ENCODE measurements at regions not wholly inside any gene's neighbourhood (a gene's known extent, or its start where the extent isn't known, plus 50 kb on each side); places are given as distances from the start of the nearest gene placed in this dataset.

DNA sequence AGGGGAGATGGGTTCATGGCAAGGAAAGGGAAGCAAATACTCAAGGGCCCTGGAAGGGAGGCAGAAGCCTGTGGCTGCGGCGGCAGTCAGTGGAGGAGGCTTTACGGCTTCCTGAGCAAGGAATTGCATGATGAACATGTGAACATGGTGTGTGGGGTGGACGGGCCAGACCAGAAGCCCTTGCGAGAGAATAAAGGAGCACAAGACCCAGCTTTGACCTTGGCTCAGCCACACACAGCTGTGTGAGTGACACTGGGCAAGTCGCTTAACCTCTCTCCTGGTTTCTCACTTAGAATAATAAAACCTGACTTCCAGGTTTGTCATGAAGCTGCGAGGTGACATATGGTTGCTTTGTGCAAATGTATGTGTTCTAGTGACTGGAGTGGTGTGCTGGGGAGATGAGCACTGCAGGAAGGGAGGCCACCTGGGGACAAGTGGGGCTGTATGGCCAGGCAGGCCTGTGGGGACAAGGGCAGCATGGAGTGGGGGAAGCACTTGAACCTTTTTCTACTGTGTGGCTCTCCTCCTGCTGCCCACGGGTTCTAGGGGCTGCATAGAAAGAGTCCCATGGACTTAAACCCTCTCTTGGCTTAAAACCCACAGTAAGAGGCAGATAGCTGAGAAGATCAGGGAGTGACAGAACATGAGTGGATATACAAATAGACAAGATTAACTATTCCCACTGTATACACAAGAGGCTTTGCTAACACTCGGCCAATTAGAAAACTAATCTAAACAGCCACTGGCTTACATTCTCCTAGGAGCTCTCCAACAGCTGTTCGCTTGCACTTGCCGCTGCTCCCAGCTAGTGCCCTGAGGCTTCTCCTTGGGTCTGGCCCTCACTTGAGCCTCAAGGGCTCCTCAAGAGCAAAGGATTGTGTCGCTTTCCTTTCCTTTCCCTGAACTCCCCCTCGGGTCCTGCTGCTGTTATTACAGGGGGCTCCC is 67.3 kb upstream of the CDON start:
- DNase-seq (ENCODE audit: low read depth): no peak

DNA sequence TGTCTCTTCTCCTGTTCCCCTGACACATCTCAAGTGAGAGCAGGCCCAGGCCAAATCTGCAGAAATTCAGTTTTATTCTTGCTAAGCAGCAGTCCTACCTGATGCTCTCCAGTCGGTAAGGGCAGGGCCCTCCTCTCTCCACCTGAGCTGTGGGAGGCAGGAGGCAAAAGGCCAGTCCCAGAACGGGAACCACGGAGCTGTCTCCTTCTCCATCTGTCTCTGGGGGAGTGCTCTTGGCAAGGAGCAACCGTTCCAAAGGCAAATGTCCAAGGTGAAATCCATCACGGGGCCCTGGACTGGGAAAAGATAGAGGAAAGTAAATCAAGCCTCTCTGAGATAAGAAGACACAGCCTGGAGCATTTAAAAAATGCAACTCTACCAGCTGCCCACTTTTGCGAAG is 65.2 kb upstream of the CDON start:
- no peak for DNase-seq (ENCODE audit: low read depth)

- DNase-seq (ENCODE audit: low read depth): no peak
These were observed 64.7 kb upstream of the CDON start for GRCh38 chr11:126127284-126127845.

DNA sequence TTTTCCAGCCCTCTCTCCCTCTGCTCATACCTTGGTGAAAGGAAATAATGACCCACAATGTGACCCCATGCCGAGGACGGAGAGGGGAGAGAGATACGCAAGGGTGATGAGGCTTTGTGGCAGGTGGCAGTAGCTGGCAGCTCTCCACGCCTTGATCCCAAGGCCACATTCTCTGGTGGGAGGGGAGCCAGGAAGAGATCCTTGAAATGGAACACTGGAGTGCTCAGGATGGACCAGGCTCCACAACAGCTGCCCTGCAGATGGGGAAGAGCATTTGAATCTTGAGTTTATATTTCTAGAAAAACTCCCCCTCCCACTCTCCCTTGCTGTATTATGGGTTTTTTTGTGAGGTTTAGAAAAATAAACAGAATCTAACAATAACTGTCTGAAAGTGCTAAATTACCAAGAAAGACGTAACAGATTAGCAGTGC is 61.6 kb upstream of the CDON start:
- peak; percentile 86 for DNase-seq (ENCODE audit: low read depth)

GRCh38 chr11:126123686-126124085 is 61.0 kb upstream of the CDON start:
- no peak for DNase-seq (ENCODE audit: low read depth)

GRCh38 chr11:126122863-126123262 is 60.2 kb upstream of the CDON start:
- no peak for DNase-seq (ENCODE audit: low read depth)

DNA sequence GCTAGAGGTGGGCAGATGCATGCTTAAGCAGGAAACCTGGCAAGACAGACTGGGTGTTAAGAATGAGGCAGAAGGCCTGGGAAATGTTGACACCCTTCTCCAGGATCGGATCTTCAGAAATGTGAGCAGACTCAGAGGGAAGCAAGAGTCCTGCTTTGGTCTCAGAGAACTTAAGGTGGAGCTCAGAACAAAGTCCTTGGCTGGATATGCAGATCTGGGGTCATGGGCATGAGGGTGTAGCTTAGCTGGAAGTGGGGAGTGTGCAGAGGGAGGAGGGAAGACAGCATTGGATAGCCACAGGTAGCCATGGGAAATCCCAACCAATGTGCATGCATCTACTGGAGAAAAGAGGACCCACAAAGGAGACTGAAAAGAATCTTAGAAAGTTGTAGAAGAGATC is 58.6 kb upstream of the CDON start:
- DNase-seq (ENCODE audit: low read depth): no peak

- no peak for DNase-seq (ENCODE audit: low read depth)
These were observed 56.1 kb upstream of the CDON start for GRCh38 chr11:126118806-126119205.

- peak; percentile 82 for DNase-seq (ENCODE audit: low read depth)
These were observed 53.2 kb upstream of the CDON start for GRCh38 chr11:126115816-126116331.

DNA sequence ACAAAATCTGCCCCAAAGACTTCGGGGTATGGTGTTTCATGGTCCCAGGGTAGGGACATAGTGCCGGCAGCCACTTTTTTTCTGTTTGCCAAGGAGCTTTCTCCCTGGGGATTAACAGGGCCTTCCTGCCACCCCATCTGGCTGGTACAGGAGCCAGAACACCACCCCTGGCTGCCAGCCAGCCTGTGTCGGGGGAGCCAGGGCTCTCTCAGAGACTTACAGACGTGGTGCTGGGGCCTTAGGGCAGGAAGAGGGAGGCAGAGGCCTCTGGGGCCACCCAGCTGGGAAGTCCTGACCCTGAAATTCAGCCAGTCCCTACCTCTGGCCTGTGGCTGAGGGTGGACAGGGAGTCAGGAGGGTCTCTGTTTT is 52.4 kb upstream of the CDON start:
- DNase-seq (ENCODE audit: low read depth): peak; percentile 53

DNA sequence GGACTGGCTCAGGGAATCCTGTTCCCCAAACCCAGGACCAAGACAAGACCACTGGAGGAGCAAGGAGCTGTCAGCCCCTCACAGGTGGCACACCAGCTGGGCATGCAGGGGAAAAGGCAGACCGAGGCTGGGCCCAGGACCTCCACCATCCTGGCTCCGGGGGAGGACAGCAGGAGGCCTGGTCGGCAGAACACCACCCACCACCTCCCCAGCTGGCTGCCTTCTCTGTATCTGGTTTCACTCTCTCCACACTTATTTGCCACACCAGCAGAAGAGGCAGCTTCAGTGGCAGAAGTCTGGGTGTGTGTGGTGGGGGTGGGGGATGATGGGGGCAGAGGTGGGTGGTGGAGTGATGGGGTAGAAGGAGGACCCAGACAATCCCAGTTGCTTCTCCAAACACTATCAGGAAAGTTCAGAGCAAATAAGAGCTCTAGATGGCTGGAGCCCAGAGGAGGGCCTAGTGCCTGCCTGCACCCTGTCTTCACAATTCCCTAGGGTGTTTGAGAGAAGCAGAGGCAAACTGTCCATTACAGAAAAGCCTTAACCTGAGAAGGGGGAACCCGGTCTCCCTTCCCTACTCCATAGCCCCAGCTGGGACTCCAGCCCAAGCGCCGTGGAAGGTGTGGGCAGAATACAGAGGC is 51.9 kb upstream of the CDON start:
- no peak for DNase-seq (ENCODE audit: low read depth)

DNA sequence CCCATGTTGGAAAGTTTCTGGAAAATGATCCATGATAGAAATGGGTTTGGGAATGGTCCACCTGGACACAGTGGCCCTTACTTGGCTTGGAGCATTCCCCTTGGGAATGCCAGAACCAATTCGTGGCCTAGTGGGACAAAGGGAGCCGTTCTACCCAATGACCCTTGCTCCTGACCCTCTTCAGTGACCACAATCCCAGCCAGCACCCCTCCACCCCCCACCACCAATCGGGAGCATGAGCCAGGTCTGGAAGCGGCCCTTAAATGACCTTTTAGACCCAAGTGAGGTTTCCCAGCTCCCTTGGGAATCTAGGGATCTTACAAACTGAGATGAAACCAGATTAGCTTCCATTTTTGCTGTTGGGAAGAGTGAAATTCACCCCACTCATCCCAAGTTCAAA is 51.3 kb upstream of the CDON start:
- peak; percentile 61 for DNase-seq (ENCODE audit: low read depth)

DNA sequence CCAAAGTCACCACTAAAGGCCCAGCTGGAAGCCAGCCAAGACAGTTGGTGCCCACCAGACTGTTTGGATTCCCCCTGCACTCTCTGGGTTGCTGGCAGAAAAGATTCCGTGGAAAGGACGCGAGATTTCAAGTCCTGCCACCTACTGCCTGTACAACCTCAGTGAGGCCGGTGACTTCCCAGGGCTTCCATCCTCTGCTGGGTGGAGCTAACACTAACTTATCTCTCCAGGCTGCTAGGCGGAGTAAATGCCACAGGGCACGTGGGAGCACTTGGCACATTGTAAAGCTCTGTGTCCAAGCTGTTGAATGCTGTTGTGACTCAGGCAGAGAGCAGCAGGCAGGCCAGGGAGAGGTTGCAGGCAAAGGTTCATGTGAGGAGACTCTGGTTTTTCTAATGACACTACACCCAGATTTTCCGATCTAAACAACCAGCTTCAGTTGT is 50.9 kb upstream of the CDON start:
- DNase-seq (ENCODE audit: low read depth): peak; percentile 99

DNA sequence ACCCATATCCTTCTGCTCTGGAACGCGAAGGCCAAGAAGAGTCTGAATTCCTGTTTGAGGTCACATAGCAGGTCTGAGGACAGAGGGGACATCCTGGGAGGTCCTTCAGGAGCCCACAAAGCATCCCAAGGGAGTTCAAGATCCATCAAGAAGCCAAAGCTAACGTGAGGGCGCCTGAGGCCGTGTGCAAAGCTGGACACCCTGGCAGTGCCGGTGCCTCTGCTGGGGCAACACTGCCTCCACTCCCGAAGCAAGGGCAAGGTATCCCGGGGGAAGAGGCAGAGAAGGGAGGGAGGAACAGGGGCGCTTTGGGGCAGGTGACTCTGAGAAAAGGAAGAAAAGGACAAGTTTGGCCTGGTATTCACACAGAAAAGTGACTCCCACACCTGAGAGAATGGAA is 50.3 kb upstream of the CDON start:
- DNase-seq (ENCODE audit: low read depth): no peak

- no peak for DNase-seq (ENCODE audit: low read depth)
These were observed 49.9 kb upstream of the CDON start for GRCh38 chr11:126112547-126112946.

All from LHCN-M2 (cell line).